ENCODE measurements at regions not wholly inside any gene's neighbourhood (a gene's known extent, or its start where the extent isn't known, plus 50 kb on each side); places are given as distances from the start of the nearest gene placed in this dataset. TPM values are rescaled to one million over a fixed set of nuclear protein-coding genes. Genes with fewer than 3 reads are reported as not detected.

- DNase-seq = no peak
Observed at GRCh38 chr4:157502656-157503055, 282.1 kb downstream of the GRIA2 start.

- no peak for DNase-seq
Observed at GRCh38 chr4:157459785-157460184, 239.3 kb downstream of the GRIA2 start.

DNA sequence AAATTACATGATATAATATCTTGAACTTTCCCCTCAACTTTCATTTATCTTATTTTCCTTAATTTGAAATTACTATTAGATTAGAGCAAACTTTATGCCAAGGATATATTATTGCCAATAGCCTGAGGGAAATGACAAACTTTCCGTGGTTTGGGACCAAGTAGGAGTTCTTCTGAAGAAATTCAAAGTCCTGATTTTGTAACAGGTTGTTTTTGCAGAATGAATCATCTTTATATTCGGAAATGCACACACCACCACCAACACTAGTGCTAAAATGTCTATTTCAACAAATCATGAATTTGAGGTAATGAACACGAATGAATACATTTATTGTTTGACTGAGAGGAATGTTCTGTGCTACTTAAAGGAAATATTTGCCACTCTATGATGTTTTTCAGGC, 226.7 kb downstream of the GRIA2 start:
- DNase-seq = no peak

DNA sequence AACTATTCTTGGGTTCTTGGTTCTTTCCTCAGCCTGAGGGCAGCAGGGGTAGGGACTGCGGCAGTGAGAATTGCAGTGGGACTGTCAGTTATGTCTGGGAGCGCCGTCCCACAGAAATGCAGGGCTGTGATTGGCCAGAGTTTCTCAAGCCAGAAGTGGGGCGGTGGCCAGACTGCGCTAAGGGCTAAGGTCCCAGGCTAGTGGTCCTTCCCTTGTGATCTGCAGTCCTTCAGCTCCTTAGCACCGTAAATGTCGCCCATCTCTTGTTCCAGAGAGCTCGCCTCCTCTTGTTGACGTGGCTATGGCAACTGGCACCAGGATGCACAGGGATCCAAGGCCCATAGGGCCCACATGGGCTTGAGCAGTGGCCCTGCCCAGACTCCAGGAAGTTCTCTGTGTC, 223.5 kb downstream of the GRIA2 start:
- DNase-seq = no peak

DNA sequence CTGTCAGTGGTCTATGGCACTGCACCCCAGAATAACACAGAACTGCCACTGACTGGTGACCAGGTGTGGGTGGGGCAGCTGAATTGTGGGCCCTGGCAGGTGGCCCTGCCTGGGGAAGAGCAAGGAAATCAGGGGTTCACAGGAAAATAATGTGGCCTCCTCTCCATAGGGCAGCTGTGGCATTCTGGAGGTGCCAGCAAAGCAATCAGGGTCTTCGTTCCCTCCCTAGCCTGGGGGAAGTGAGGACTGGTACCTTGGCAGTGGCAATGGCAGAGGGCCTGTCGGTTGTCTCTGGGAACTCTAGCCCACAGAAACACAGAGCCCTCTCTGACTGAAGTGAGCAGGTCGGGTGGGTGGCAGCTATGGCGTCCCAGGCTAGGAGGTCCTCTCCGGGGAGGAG, 223.0 kb downstream of the GRIA2 start:
- DNase-seq = no peak

DNA sequence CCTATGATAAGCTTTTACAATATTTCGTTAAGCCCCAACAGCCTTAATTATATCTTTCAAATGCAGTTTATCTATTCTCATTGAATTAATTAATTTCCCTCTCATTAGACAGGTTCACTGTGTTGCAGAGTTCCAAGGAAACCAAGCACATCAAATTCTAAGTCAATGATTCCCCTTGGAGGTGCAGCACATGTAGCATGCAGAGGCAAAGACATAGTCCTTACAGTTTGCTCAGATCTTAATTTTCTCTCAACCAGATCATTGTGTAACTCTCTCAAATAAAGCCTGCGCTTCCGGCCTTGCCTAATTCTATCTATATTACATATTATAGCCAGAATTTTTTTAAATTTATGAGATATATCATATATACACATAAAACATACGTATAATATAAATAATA, 205.4 kb downstream of the GRIA2 start:
- DNase-seq = no peak

DNA sequence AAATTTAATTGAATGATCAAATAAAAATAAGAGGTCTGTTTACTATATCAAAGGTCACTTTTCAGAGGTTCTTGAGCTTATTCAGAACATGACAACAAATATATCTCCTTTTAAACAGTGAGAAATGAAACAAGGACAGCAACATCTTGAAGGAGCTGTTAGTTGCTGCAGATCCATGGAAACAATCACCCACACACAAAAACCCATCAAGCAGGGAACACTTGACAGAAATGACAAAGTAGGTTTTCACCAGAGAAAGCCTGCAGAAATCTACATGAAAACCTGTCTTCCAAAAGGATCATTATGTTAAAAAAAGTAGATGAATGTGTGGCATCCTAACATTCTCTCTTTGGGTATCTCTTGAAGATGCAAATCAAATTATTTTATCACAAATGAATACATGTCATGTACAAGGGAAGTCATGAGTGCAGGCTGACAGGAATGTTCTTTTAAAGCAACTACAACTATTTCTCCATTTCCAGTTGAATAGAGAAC, 203.0 kb downstream of the GRIA2 start:
- no peak for DNase-seq

DNA sequence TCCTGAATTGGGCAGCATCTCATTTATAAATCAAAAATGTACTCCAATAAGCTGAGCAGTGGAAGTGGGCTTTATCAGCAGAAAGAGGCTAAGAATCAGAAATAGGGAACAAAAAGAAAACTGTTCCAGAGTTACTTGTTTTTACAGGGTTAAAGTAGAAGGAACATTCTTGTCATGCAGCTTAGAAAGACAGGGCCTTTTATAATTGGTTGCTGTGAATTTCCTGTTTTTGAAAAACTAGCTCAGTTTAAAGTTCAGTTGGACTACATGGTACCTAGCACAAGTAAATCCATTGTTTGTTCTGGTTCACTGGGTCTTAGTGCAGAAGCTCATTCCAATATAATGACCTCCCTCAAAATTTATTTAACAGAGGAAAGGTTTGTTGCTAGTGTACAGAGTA, 200.8 kb downstream of the GRIA2 start:
- no peak for DNase-seq

Small RNAs in the stretch of these regions (small RNA-seq; reads per million reads assigned to genes)
- not detected for gene RF00019
